SK-N-SH treated with all-trans-retinoic acid at 6 μM for 48 hours (cell line): ENCODE measurements at regions not wholly inside any gene's neighbourhood (a gene's known extent, or its start where the extent isn't known, plus 50 kb on each side); places are given as distances from the start of the nearest gene placed in this dataset.

Experiments used
- ATAC-seq: fragments of 200-7000 bp; cut with Tn5 transposase; 3 replicates; pipeline ENCODE4 v1.9.1; 2020; ENCODE audit warnings: mild to moderate bottlenecking, moderate library complexity
- ARNTL ChIP-seq: fragments of 450-650 bp; formaldehyde crosslinking; IDR thresholded peaks from 2 replicates; pipeline ENCODE4 v1.5.0; 2020; ENCODE audit warnings: low read depth, mild to moderate bottlenecking, moderate library complexity, borderline replicate concordance
- BACH2 ChIP-seq: fragments of 250-450 bp; sonication (Bioruptor Pico); IDR thresholded peaks from 2 replicates; pipeline ENCODE4 v1.9.0; 2021; ENCODE audit warnings: mild to moderate bottlenecking, borderline replicate concordance
- CSDC2 ChIP-seq: fragments of 250-450 bp; sonication (Bioruptor Pico); IDR thresholded peaks from 2 replicates; pipeline ENCODE4 v1.5.0; 2020; ENCODE audit warnings: mild to moderate bottlenecking, moderate library complexity
- ESRRG ChIP-seq: fragments of 250-450 bp; sonication (Bioruptor Pico); IDR thresholded peaks from 2 replicates; pipeline ENCODE4 v1.6.1; 2021; ENCODE audit warnings: mild to moderate bottlenecking
- GLIS3 ChIP-seq: fragments of 250-450 bp; sonication (Bioruptor Pico); IDR thresholded peaks from 2 replicates; pipeline ENCODE4 v1.5.0; 2020; ENCODE audit warnings: mild to moderate bottlenecking, moderate library complexity
- ISL1 ChIP-seq: fragments of 250-450 bp; sonication (Bioruptor Pico); IDR thresholded peaks from 2 replicates; pipeline ENCODE4 v2.1.2; 2022; ENCODE audit warnings: mild to moderate bottlenecking, moderate library complexity
- OSR1 ChIP-seq: fragments of 250-450 bp; sonication (Bioruptor Pico); IDR thresholded peaks from 2 replicates; pipeline ENCODE4 v1.8.0; 2022; ENCODE audit warnings: moderate library complexity, mild to moderate bottlenecking, inconsistent platforms
- RARB ChIP-seq: fragments of 250-450 bp; sonication (Bioruptor Pico); IDR thresholded peaks from 2 replicates; pipeline ENCODE4 v1.8.0; 2021; ENCODE audit warnings: mild to moderate bottlenecking, moderate library complexity
- TCF4 ChIP-seq: fragments of 250-450 bp; sonication (Bioruptor Pico); IDR thresholded peaks from 2 replicates; pipeline ENCODE4 v1.8.0; 2021; ENCODE audit warnings: mild to moderate bottlenecking, moderate library complexity, borderline replicate concordance
- TOX ChIP-seq: fragments of 250-450 bp; sonication (Bioruptor Pico); IDR thresholded peaks from 2 replicates; pipeline ENCODE4 v1.8.0; 2021; ENCODE audit warnings: mild to moderate bottlenecking, moderate library complexity, borderline replicate concordance
- ZC3H10 ChIP-seq: fragments of 250-450 bp; sonication (Bioruptor Pico); IDR thresholded peaks from 2 replicates; pipeline ENCODE4 v1.5.1; 2021; ENCODE audit warnings: mild to moderate bottlenecking, moderate library complexity
- ZFP30 ChIP-seq: fragments of 450-650 bp; formaldehyde crosslinking; IDR thresholded peaks from 2 replicates; pipeline ENCODE4 v1.5.0; 2022; ENCODE audit warnings: mild to moderate bottlenecking, moderate library complexity
- ZNF565 ChIP-seq: fragments of 450-650 bp; formaldehyde crosslinking; conservative IDR thresholded peaks from 2 replicates; pipeline ENCODE4 v1.5.0; 2020; ENCODE audit warnings: low read depth, mild to moderate bottlenecking, moderate library complexity
- ZNF70 ChIP-seq: fragments of 450-650 bp; formaldehyde crosslinking; IDR thresholded peaks from 2 replicates; pipeline ENCODE4 v1.5.0; 2020; ENCODE audit warnings: mild to moderate bottlenecking, moderate library complexity
- TF ChIP-seq, protein P1 (sequence below): fragments of 250-450 bp; sonication (Bioruptor Pico); IDR thresholded peaks from 2 replicates; pipeline ENCODE4 v1.8.0; 2020; ENCODE audit warnings: mild to moderate bottlenecking, moderate library complexity, borderline replicate concordance
- TF ChIP-seq, protein P2 (sequence below): fragments of 250-450 bp; sonication (Bioruptor Pico); IDR thresholded peaks from 2 replicates; pipeline ENCODE4 v1.5.0; 2020; ENCODE audit warnings: mild to moderate bottlenecking, moderate library complexity
- TF ChIP-seq, protein P3 (sequence below): fragments of 250-450 bp; sonication (Bioruptor Pico); IDR thresholded peaks from 2 replicates; pipeline ENCODE4 v1.5.1; 2021; ENCODE audit warnings: mild to moderate bottlenecking, moderate library complexity
- TF ChIP-seq, protein P4 (sequence below): fragments of 250-450 bp; sonication (Bioruptor Pico); IDR thresholded peaks from 2 replicates; pipeline ENCODE4 v1.8.0; 2021; ENCODE audit warnings: low read depth, mild to moderate bottlenecking, moderate library complexity, borderline replicate concordance

DNA sequence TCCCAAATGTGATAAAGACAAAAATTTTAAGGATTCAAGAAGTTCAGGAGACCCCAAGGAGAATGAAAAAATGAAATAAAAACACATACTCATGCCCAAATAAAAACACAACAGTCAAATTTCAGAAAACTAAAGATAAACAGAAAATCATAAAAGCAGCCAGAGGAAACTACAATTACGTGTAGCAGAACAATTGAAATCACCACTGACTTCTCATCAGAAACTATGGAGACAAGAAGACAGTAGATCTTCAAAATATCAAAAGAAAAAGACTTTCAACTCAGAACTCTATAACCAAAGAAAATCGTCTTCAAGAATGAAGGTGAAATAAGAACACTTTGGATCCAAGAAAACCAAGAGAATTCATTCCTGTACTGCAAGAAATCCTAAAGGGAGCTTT, 54.9 kb downstream of the DIO3 start:
- ATAC-seq, result no peak
- TF ChIP-seq TCF4, result no peak
- no peak for TF ChIP-seq OSR1 (CRISPR knock-in tag)
- no peak for TF ChIP-seq CSDC2 (CRISPR knock-in tag)
- TF ChIP-seq ZNF70, result no peak
- no peak for TF ChIP-seq ISL1 (CRISPR knock-in tag)
- TF ChIP-seq, protein P1, sequence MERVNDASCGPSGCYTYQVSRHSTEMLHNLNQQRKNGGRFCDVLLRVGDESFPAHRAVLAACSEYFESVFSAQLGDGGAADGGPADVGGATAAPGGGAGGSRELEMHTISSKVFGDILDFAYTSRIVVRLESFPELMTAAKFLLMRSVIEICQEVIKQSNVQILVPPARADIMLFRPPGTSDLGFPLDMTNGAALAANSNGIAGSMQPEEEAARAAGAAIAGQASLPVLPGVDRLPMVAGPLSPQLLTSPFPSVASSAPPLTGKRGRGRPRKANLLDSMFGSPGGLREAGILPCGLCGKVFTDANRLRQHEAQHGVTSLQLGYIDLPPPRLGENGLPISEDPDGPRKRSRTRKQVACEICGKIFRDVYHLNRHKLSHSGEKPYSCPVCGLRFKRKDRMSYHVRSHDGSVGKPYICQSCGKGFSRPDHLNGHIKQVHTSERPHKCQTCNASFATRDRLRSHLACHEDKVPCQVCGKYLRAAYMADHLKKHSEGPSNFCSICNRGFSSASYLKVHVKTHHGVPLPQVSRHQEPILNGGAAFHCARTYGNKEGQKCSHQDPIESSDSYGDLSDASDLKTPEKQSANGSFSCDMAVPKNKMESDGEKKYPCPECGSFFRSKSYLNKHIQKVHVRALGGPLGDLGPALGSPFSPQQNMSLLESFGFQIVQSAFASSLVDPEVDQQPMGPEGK, result no peak
- TF ChIP-seq, protein P2, sequence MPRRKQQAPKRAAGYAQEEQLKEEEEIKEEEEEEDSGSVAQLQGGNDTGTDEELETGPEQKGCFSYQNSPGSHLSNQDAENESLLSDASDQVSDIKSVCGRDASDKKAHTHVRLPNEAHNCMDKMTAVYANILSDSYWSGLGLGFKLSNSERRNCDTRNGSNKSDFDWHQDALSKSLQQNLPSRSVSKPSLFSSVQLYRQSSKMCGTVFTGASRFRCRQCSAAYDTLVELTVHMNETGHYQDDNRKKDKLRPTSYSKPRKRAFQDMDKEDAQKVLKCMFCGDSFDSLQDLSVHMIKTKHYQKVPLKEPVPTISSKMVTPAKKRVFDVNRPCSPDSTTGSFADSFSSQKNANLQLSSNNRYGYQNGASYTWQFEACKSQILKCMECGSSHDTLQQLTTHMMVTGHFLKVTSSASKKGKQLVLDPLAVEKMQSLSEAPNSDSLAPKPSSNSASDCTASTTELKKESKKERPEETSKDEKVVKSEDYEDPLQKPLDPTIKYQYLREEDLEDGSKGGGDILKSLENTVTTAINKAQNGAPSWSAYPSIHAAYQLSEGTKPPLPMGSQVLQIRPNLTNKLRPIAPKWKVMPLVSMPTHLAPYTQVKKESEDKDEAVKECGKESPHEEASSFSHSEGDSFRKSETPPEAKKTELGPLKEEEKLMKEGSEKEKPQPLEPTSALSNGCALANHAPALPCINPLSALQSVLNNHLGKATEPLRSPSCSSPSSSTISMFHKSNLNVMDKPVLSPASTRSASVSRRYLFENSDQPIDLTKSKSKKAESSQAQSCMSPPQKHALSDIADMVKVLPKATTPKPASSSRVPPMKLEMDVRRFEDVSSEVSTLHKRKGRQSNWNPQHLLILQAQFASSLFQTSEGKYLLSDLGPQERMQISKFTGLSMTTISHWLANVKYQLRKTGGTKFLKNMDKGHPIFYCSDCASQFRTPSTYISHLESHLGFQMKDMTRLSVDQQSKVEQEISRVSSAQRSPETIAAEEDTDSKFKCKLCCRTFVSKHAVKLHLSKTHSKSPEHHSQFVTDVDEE (CRISPR knock-in tag), result no peak
- TF ChIP-seq RARB (CRISPR knock-in tag), result no peak
- TF ChIP-seq, protein P3, sequence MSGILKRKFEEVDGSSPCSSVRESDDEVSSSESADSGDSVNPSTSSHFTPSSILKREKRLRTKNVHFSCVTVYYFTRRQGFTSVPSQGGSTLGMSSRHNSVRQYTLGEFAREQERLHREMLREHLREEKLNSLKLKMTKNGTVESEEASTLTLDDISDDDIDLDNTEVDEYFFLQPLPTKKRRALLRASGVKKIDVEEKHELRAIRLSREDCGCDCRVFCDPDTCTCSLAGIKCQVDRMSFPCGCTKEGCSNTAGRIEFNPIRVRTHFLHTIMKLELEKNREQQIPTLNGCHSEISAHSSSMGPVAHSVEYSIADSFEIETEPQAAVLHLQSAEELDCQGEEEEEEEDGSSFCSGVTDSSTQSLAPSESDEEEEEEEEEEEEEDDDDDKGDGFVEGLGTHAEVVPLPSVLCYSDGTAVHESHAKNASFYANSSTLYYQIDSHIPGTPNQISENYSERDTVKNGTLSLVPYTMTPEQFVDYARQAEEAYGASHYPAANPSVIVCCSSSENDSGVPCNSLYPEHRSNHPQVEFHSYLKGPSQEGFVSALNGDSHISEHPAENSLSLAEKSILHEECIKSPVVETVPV, result no peak
- no peak for TF ChIP-seq ESRRG (CRISPR knock-in tag)

DNA sequence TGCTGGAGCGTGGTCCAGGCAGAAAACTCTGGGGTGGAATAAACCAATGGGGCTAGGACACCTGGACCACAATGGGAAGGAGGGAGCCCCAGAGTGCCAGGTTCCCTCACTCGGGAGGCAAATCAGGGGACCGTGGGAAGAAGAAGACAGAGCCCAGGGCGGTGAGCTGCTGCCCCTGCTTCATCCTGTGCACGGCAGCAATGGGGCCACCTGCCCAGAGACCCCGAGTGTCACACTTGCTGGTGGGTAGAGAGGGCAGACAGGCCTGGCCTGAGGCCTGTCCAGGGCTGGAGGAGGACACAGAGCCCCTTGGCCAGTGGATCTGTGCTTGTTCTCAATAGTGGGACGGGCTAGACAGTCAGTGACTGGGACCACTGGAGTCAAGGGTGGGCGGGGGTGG, 58.2 kb downstream of the DIO3 start:
- TF ChIP-seq ZNF565 (no peak), TOX (no peak), GLIS3 (CRISPR knock-in tag) (no peak), ESRRG (CRISPR knock-in tag) (no peak), ZFP30 (no peak), BACH2 (no peak), ARNTL (no peak), OSR1 (CRISPR knock-in tag) (no peak), ZC3H10 (CRISPR knock-in tag) (no peak), TCF4 (no peak), ISL1 (CRISPR knock-in tag) (no peak)
- TF ChIP-seq, protein P3, result no peak
- TF ChIP-seq, protein P4, sequence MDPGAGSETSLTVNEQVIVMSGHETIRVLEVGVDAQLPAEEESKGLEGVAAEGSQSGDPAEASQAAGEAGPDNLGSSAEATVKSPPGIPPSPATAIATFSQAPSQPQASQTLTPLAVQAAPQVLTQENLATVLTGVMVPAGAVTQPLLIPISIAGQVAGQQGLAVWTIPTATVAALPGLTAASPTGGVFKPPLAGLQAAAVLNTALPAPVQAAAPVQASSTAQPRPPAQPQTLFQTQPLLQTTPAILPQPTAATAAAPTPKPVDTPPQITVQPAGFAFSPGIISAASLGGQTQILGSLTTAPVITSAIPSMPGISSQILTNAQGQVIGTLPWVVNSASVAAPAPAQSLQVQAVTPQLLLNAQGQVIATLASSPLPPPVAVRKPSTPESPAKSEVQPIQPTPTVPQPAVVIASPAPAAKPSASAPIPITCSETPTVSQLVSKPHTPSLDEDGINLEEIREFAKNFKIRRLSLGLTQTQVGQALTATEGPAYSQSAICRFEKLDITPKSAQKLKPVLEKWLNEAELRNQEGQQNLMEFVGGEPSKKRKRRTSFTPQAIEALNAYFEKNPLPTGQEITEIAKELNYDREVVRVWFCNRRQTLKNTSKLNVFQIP (CRISPR knock-in tag), result no peak
- TF ChIP-seq, protein P2 (CRISPR knock-in tag), result no peak
- no peak for ATAC-seq
